Testis (tissue), 2 donors: ENCODE measurements at regions not wholly inside any gene's neighbourhood (a gene's known extent, or its start where the extent isn't known, plus 50 kb on each side); places are given as distances from the start of the nearest gene placed in this dataset.

Experiments used
- DNase-seq: peaks from one replicate; pipeline ENCODE4 v3.0.0-alpha.2; 2019
- H3K27ac ChIP-seq, 2 donors: fragments of 200-600 bp; sonication (generic); one replicate each; pipeline ENCODE4 v1.5.1; 2019
- H3K27me3 ChIP-seq: fragments of 200-600 bp; sonication (generic); one replicate; pipeline ENCODE4 v1.5.1; 2019
- H3K36me3 ChIP-seq: fragments of 200-600 bp; sonication (generic); one replicate; pipeline ENCODE4 v1.5.1; 2017; ENCODE audit warnings: low read depth; ENCODE audit errors: missing control alignments
- H3K4me1 ChIP-seq: fragments of 200-600 bp; sonication (generic); one replicate; pipeline ENCODE4 v1.5.1; 2019
- H3K4me3 ChIP-seq, 2 donors: fragments of 200-600 bp; sonication (generic); one replicate each; pipeline ENCODE4 v1.5.1; 2017 to 2019
- H3K9me3 ChIP-seq: fragments of 200-600 bp; sonication (generic); one replicate; pipeline ENCODE4 v1.5.1; 2017
- POLR2A ChIP-seq: fragments of 450-650 bp; IDR thresholded peaks from one replicate; pipeline ENCODE4 v1.6.1; 2017; ENCODE audit warnings: antibody characterized with exemption, mild to moderate bottlenecking, moderate library complexity
- WGBS, 2 donors: methylation state at CpG; one replicate each; pipeline ENCODE4 v1.1.5; 2018; 5-methylcytosine and 5-hydroxymethylcytosine counted together
- intact Hi-C: fragments of 100-400 bp; cut with DNase I; formaldehyde crosslinking; loops from one replicate; pipeline ENCODE4 v1.15.1; 2023; ENCODE audit warnings: low total_unique reads
- TF ChIP-seq, protein P1 (sequence below), 3 experiments: fragments of 450-650 bp in 2 of 3; fragments of 200-600 bp in 1 of 3; sonication (generic) in 1 of 3; IDR thresholded peaks; one replicate each; pipeline ENCODE4 v1.5.1; 2016 to 2019; ENCODE audit warnings: antibody characterized with exemption in 3 of 3, mild to moderate bottlenecking in 2 of 3, moderate library complexity in 1 of 3

DNA sequence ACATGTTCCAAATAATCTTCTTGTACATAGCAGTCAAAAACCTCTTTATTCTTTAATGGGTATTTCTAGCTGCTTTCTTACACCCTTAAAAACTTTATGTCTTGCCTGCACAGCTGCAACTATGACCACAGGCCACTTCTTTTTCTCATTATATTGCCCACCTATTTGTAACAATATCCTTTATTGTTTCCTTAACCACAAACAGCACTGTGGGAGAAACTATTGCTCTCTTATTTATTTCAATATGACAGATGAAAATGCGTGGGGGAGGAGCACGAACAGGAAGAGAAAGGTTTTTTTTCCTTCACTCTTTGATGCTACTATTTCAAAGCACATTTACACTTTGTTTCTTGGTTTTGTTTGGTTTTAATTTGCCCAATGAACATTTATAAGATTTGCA, 253.5 kb downstream of the GJA1 start:
- Histone ChIP-seq H3K27ac (no peak overlapping the region), H3K4me3 (no peak overlapping the region), H3K4me1 (no peaks in the 10 kb centered on the region), H3K36me3 (no peaks in the 10 kb centered on the region), H3K9me3 (no peaks in the 10 kb centered on the region), H3K27me3 (no peaks in the 10 kb centered on the region)
- TF ChIP-seq, protein P1, sequence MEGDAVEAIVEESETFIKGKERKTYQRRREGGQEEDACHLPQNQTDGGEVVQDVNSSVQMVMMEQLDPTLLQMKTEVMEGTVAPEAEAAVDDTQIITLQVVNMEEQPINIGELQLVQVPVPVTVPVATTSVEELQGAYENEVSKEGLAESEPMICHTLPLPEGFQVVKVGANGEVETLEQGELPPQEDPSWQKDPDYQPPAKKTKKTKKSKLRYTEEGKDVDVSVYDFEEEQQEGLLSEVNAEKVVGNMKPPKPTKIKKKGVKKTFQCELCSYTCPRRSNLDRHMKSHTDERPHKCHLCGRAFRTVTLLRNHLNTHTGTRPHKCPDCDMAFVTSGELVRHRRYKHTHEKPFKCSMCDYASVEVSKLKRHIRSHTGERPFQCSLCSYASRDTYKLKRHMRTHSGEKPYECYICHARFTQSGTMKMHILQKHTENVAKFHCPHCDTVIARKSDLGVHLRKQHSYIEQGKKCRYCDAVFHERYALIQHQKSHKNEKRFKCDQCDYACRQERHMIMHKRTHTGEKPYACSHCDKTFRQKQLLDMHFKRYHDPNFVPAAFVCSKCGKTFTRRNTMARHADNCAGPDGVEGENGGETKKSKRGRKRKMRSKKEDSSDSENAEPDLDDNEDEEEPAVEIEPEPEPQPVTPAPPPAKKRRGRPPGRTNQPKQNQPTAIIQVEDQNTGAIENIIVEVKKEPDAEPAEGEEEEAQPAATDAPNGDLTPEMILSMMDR (IDR thresholded peaks at IDR 0.05) = no peak
- TF ChIP-seq POLR2A = no peak
- intact Hi-C loops = no loop called here
- 51 to 64% methylated on average over 2 of the region's 2 CpGs for WGBS, 2 donors
- no peak for DNase-seq

GRCh38 chr6:121691126-121691551, 255.7 kb downstream of the GJA1 start:
- 33 to 52% methylated on average over 1 of the region's 1 CpG for WGBS, 2 donors
- no peak overlapping the region for H3K27ac ChIP-seq
- intact Hi-C loops = no loop called here
- no peak overlapping the region for H3K4me3 ChIP-seq
- H3K9me3 ChIP-seq = no peaks in the 10 kb centered on the region
- no peaks in the 10 kb centered on the region for H3K36me3 ChIP-seq
- TF ChIP-seq, protein P1 (IDR thresholded peaks at IDR 0.05) = no peak
- TF ChIP-seq POLR2A = no peak
- no peak for DNase-seq
- peaks cover 3% of the 10 kb centered on the region for H3K4me1 ChIP-seq
- no peaks in the 10 kb centered on the region for H3K27me3 ChIP-seq

- Histone ChIP-seq H3K27me3 (no peaks in the 10 kb centered on the region), H3K27ac (no peak overlapping the region), H3K9me3 (no peaks in the 10 kb centered on the region), H3K4me3 (no peak overlapping the region), H3K36me3 (no peaks in the 10 kb centered on the region), H3K4me1 (peaks cover 3% of the 10 kb centered on the region)
- WGBS, 2 donors = 70 to 73% methylated on average over 3 of the region's 3 CpGs
- no peak for DNase-seq
- no peak for TF ChIP-seq POLR2A
- TF ChIP-seq, protein P1 (IDR thresholded peaks at IDR 0.05) = no peak
- intact Hi-C loops = no loop called here
Measured at GRCh38 chr6:121694389-121694788, 258.9 kb downstream of the GJA1 start.

DNA sequence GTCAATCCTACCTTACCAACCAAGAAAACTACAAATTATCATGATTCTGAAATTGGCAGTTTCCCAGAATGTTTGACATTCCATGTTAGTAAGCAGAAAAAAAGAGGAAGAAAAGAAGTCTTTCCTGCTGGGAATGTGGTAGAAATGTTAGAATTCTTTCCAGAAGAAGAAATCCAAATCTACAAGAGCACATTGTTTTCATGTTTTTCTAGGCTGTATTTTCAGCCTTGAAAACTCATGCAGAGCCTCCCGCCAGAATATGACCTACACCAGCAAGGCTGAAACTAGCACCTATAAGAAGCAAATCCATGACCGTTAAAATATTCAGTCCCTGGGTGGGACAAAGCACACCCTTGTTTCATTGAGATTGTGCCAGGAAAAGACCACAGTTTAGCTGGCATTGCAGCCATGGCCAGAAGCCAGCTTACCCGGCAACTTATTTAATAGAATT, 259.4 kb downstream of the GJA1 start:
- no peak for DNase-seq
- TF ChIP-seq, protein P1 (IDR thresholded peaks at IDR 0.05) = no peak
- TF ChIP-seq POLR2A = no peak
- Histone ChIP-seq H3K4me3 (no peak overlapping the region), H3K27ac (no peak overlapping the region), H3K36me3 (no peaks in the 10 kb centered on the region), H3K4me1 (peaks cover 3% of the 10 kb centered on the region), H3K27me3 (no peaks in the 10 kb centered on the region), H3K9me3 (no peaks in the 10 kb centered on the region)
- 26 to 49% methylated on average over 3 of the region's 3 CpGs for WGBS, 2 donors
- intact Hi-C loops = no loop called here

DNA sequence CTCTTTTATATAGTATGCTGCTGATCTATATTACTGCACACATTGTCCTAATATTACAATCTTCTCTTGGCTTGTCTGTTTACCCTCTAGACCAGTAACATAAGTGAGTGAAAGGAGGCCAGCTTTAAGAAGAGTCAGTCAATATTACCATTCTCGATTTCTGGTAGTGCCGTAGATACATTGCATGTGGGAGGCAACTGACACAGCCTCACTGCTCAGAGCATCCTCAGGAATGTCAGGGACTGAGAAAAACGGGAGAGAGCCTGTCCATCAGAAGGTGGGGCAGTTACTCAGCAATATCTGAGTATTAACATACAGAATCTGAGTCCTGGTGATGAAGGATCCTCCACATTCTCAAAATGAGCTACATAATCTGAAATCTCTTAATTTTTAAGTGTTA, 259.9 kb downstream of the GJA1 start:
- Histone ChIP-seq H3K4me1 (peaks cover 3% of the 10 kb centered on the region), H3K9me3 (no peaks in the 10 kb centered on the region), H3K27me3 (no peaks in the 10 kb centered on the region), H3K27ac (no peak overlapping the region), H3K36me3 (no peaks in the 10 kb centered on the region), H3K4me3 (no peak overlapping the region)
- WGBS, 2 donors = 50 to 53% methylated on average over 3 of the region's 3 CpGs
- intact Hi-C loops = no loop called here
- TF ChIP-seq, protein P1 (IDR thresholded peaks at IDR 0.05) = no peak
- DNase-seq = no peak
